Testis (tissue), 2 donors: ENCODE measurements at regions not wholly inside any gene's neighbourhood (a gene's known extent, or its start where the extent isn't known, plus 50 kb on each side); places are given as distances from the start of the nearest gene placed in this dataset.

Experiments
- POLR2A ChIP-seq: fragments of 450-650 bp; IDR thresholded peaks from one replicate; pipeline ENCODE4 v1.6.1; 2017; ENCODE audit warnings: antibody characterized with exemption, mild to moderate bottlenecking, moderate library complexity
- TF ChIP-seq, protein P1 (sequence below), 3 experiments: fragments of 450-650 bp in 2 of 3; fragments of 200-600 bp in 1 of 3; sonication (generic) in 1 of 3; IDR thresholded peaks; one replicate each; pipeline ENCODE4 v1.5.1; 2016 to 2019; ENCODE audit warnings: antibody characterized with exemption in 3 of 3, mild to moderate bottlenecking in 2 of 3, moderate library complexity in 1 of 3

- TF ChIP-seq, protein P1, sequence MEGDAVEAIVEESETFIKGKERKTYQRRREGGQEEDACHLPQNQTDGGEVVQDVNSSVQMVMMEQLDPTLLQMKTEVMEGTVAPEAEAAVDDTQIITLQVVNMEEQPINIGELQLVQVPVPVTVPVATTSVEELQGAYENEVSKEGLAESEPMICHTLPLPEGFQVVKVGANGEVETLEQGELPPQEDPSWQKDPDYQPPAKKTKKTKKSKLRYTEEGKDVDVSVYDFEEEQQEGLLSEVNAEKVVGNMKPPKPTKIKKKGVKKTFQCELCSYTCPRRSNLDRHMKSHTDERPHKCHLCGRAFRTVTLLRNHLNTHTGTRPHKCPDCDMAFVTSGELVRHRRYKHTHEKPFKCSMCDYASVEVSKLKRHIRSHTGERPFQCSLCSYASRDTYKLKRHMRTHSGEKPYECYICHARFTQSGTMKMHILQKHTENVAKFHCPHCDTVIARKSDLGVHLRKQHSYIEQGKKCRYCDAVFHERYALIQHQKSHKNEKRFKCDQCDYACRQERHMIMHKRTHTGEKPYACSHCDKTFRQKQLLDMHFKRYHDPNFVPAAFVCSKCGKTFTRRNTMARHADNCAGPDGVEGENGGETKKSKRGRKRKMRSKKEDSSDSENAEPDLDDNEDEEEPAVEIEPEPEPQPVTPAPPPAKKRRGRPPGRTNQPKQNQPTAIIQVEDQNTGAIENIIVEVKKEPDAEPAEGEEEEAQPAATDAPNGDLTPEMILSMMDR (IDR thresholded peaks at IDR 0.05), result no peak
- TF ChIP-seq POLR2A, result no peak
Observed at GRCh38 chr6:20024978-20025377, 187.3 kb downstream of the MBOAT1 start.
